Cardiac muscle cell (in vitro differentiated cells and primary cell): ENCODE measurements at regions not wholly inside any gene's neighbourhood (a gene's known extent, or its start where the extent isn't known, plus 50 kb on each side); places are given as distances from the start of the nearest gene placed in this dataset.

Experiments
- DNase-seq, 2 donors: peaks; one replicate each; pipeline versions ENCODE4 v3.0.0 to v3.0.0-alpha.2; 2010 to 2017; ENCODE audit warnings: low read depth in 1 of 2, low spot score in 1 of 2
- H3K27ac ChIP-seq: fragments of 200-600 bp; sonication (generic); 2 replicates; pipeline ENCODE4 v1.5.1; 2016
- H3K27me3 ChIP-seq: fragments of 200-600 bp; sonication (generic); 2 replicates; pipeline ENCODE4 v1.6.0; 2016; ENCODE audit warnings: control low read depth
- H3K36me3 ChIP-seq: fragments of 200-600 bp; sonication (generic); 2 replicates; pipeline ENCODE4 v1.5.1; 2016; ENCODE audit warnings: control low read depth
- H3K4me1 ChIP-seq: fragments of 200-600 bp; sonication (generic); 2 replicates; pipeline ENCODE4 v1.8.1; 2017; ENCODE audit warnings: low read depth, mild to moderate bottlenecking, mixed run types
- H3K4me3 ChIP-seq: fragments of 200-600 bp; sonication (generic); 2 replicates; pipeline ENCODE4 v1.5.1; 2016; ENCODE audit warnings: mild to moderate bottlenecking
- H3K9me3 ChIP-seq: fragments of 200-600 bp; sonication (generic); 2 replicates; pipeline ENCODE4 v1.5.1; 2017; ENCODE audit warnings: low read depth, mild to moderate bottlenecking, control low read depth
- CTCF ChIP-seq: IDR thresholded peaks from 2 replicates; pipeline ENCODE4 v1.5.1; 2012; ENCODE audit warnings: low read depth, mild to moderate bottlenecking, low read length

- Histone ChIP-seq H3K27ac (no peak overlapping the region), H3K4me1 (no peaks in the 10 kb centered on the region), H3K36me3 (no peaks in the 10 kb centered on the region), H3K4me3 (no peak overlapping the region), H3K9me3 (no peaks in the 10 kb centered on the region), H3K27me3 (no peaks in the 10 kb centered on the region)
- no peak for TF ChIP-seq CTCF
- no peak for DNase-seq
These were observed 147.8 kb upstream of the SRD5A2 start for GRCh38 chr2:31728406-31729064.

GRCh38 chr2:31726457-31726856, 145.7 kb upstream of the SRD5A2 start:
- Histone ChIP-seq H3K27me3 (no peaks in the 10 kb centered on the region), H3K36me3 (no peaks in the 10 kb centered on the region), H3K4me3 (no peak overlapping the region), H3K27ac (no peak overlapping the region), H3K4me1 (no peaks in the 10 kb centered on the region), H3K9me3 (no peaks in the 10 kb centered on the region)
- no peak for DNase-seq
- TF ChIP-seq CTCF = no peak

- Histone ChIP-seq H3K4me3 (no peak overlapping the region), H3K4me1 (no peaks in the 10 kb centered on the region), H3K27me3 (no peaks in the 10 kb centered on the region), H3K9me3 (no peaks in the 10 kb centered on the region), H3K36me3 (no peaks in the 10 kb centered on the region), H3K27ac (no peak overlapping the region)
- no peak for TF ChIP-seq CTCF
- no peak for DNase-seq
These were observed 144.7 kb upstream of the SRD5A2 start for GRCh38 chr2:31725444-31725843.

- Histone ChIP-seq H3K36me3 (no peaks in the 10 kb centered on the region), H3K9me3 (no peaks in the 10 kb centered on the region), H3K4me1 (no peaks in the 10 kb centered on the region), H3K27ac (no peak overlapping the region), H3K27me3 (no peaks in the 10 kb centered on the region), H3K4me3 (no peak overlapping the region)
- no peak for DNase-seq
- no peak for TF ChIP-seq CTCF
These were observed 131.0 kb upstream of the SRD5A2 start for GRCh38 chr2:31711737-31712136.

- Histone ChIP-seq H3K27ac (no peak overlapping the region), H3K4me3 (no peak overlapping the region), H3K4me1 (no peaks in the 10 kb centered on the region), H3K36me3 (no peaks in the 10 kb centered on the region), H3K9me3 (no peaks in the 10 kb centered on the region), H3K27me3 (no peaks in the 10 kb centered on the region)
- DNase-seq = no peak
- no peak for TF ChIP-seq CTCF
These were observed 129.4 kb upstream of the SRD5A2 start for GRCh38 chr2:31710121-31710520.
